RPMI8226 (cell line): ENCODE measurements at regions not wholly inside any gene's neighbourhood (a gene's known extent, or its start where the extent isn't known, plus 50 kb on each side); places are given as distances from the start of the nearest gene placed in this dataset.
"Not testable (repeated sequence)": the region's sequence is repeated elsewhere in the genome, so short reads cannot be mapped to it uniquely, and the experiment has no call there.

Experiments
- DNase-seq: peaks from one replicate; pipeline ENCODE4 v3.0.0-alpha.2; 2015

DNA sequence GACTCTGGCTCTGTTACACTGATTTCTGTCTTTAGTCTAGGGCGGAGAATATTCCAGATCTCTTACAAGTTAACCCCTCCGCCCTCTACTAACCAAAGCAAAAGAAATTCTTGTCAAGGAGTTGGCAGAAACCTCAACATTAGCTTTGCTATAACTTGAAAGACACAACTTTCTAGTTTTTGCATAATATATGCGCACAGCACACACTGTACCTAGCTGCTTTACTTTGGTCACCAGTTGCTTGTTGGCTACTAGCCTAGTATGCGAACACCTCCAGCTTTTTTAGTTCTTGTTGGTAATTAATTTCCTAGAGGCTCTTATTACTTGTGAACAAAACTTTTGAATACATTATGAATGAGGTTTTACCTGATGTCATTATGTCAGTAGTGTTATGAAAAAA lies 348.8 kb upstream of the C2CD4B start:
- no peak for DNase-seq

DNA sequence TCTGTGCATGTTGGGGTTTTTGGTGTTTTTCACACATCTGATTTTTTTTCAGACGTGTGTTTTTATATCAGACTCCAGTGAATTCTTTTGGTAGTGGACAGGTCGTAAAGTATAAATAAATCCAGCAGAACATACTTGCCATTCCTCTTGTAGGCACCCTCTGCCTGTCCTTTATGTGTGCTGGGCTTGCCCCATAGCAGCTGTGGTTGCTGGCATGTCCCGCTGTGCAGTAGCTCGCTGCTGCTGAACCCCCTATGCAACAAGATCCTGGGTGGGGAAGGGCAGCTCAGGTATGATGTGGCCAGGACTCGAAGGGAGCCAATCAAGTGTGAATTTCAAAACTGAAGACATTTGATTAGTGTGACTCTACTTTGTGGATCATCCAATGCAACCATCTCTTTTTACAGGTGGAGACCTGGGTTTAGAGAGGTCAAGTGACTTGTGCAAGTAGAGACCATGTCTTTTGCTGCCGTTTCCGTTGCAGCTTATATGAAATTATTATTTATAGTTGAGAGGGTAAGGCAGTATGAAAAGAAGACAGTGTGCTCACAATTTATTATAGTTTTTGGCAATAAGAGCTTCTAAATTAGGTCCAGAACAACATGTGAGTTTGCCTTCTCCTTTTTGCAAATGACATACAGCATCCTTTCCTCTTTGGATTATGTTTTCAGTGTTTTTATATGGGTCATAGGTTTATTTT lies 350.8 kb upstream of the C2CD4B start:
- no peak for DNase-seq

DNA sequence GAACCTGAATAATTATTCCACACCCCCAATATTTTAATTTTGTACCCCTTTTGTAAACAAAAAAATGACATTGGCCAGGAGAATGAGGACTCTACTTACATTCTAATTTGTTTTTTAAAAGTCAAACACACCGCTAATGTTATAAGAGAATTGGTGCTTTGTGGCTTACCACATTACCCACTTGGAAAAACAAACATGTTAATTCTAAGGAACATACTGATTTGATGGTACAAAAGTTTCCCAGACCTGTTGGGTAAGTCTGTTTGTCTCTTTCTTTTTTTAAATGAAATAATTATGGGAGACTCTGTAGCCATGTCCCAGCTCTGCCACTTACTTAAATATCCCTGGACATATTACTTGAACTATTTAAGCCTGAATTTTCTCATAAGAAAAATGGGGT lies 352.5 kb upstream of the C2CD4B start:
- no peak for DNase-seq

DNA sequence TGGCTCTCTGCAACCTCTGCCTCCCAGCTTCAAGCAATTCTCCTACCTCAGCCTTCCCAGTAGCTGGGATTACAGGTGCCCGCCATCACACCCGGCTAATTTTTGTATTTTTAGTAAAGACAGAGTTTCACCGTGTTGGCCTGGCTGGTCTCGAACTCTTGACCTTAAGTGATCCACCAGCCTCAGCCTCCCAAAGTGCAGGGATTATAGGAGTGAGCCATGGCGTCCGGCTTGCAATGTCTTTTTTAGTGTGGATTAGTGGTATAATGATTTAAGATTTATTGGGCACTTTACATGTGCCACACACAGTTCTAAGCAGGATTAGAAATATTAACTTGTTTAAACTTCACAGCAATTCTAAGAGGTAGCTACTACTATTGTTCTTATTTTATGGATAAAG lies 353.6 kb upstream of the C2CD4B start:
- DNase-seq: not testable (repeated sequence)

DNA sequence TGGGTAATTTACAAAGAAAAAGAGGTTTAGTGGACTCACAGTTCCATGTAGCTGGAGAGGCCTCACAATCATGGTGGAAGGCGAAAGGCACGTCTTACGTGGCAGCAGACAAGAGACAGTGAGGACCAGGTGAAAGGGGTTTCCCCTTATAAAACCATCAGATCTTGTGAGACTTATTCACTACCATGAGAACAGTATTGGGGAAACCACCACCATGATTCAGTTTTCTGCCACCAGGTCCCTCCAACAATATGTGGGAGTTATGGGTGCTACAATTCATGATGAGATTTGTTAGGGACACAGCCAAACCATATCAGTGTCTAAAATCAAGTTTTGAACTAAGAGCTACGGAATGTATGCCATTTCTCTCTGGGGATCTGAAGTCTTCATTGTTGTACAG lies 354.8 kb upstream of the C2CD4B start:
- DNase-seq: no peak

DNA sequence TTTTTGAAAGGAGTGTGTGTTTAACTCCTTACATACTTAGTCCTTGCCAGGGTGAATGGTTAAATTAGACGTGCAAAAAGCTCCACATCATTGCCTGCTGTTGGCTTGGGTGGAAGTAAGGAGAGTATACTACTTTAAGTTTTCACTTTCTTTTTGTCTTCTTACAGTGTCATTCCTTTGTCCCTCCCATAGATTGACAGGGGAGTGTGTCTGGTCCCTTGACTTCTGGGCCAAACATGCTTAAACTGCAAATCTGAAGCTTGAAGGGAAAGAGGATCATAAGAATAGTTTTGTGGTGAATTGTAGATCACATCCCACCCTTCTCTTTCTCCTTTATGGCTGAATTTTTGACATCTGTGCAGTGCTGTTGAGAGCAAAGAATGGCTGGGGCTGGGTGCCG lies 355.8 kb upstream of the C2CD4B start:
- DNase-seq: no peak

DNA sequence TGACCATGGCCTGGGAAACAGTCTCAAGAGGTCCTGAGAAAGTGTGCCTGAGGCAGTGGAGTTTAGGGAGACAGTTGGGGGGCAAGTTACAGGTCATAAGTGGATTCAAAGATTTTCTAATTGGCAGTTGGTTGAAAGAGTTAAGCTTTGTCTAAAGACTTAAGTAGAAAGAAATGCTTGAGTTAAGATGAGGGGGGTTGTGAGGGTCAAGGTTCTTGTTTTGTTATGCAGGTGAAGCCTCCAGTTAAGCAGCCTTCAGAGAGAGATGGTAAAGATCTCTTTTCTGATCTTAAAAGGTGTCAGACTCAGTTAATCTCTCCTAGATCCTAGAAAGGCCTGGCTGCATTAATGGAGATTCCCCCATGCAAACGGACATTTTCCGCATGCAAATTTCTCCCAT lies 356.3 kb upstream of the C2CD4B start:
- DNase-seq: no peak

DNA sequence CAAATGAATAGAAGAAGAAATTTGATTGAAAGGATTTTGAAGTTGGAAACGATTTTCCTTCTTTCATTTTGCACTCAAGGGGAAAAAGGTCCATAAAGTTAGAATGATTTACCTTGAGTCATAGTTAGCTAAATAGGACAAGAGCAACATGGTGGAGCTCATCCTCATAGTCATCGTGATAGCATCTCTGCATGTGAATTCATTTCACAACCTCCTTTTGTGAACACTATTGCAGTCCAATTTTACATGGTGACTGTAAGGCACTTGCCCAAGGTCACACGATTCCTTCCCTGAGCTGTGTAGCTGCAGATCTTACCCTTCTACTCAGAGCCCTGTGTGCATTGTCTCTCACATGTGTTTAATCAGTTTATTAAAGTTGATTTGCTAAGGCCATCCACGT lies 359.8 kb upstream of the C2CD4B start:
- DNase-seq: no peak

DNA sequence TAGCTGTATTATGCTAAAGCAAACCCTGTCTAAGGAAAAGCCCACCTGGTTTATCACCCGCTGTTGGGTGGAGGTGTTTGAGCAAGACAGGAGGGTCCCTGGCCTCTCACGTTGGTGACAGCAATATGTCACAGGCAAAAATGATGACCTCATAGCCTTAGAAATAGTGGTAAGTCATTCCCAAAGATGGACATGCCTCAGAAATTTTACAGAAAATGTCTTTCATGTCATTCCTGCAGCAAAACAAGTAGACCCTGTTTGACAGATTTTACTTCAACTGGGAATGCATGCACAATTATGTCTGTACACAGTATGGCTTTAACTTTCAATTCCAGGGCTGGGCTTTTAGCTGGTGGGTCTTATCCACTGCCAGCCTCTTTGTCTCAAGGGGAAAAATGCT lies 362.3 kb upstream of the C2CD4B start:
- no peak for DNase-seq

DNA sequence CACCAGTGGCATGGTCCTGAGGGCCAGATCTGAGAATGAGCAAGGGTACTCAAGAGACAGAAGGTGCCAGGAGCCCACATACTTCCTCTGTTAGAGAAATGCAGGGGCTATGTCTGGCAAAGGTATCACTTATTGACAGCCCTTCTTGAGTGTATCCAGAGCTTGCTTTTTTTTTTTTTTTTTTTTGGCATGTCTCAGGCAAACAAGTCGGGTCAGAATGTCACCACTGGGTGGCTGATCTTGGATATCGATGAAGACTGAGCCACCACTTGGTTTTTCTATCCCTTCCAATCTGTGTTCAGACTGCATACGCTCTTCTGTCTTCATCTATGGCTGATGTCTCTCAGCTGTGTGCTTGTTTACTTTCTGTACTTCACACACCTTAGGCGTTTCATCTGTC lies 363.4 kb upstream of the C2CD4B start:
- no peak for DNase-seq

DNA sequence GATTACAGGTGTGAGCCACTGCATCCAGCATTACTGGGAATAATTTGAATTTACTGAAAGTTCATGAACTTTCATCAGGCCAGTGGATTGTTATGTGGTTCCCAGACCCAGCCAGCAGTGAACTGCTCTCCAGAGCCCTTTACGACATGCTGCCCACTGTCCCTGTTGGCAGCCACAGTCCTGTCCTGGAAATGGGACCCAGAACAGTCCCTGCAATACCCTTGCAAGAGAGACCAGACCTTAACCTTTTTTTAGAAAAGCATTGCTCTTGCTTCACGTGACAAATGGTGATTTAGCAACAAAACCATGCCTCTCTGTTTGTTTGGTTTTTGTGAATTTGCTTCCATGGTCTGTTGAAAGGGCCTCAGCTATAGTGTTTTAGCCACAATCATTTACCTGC lies 367.3 kb upstream of the C2CD4B start:
- no peak for DNase-seq

DNA sequence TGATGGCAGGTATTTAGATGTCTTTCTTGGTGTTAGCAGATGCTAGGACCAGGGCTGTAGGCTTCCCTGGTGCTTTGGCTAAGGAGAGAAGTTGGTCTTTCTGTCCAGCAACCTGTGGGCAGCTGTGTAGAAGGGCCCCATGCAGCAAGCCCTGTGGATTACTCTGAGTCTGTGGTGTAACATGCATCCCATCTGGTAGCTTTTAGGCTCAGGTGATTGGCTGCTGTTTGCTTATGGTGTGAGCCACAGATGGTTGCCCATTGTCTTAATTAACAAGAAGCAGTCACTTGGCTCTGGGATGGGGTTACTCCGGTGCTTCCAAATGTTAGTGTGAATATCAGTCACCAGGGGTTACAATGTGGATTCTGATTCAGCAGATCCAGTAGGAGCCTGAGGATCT lies 368.6 kb upstream of the C2CD4B start:
- DNase-seq: no peak

DNA sequence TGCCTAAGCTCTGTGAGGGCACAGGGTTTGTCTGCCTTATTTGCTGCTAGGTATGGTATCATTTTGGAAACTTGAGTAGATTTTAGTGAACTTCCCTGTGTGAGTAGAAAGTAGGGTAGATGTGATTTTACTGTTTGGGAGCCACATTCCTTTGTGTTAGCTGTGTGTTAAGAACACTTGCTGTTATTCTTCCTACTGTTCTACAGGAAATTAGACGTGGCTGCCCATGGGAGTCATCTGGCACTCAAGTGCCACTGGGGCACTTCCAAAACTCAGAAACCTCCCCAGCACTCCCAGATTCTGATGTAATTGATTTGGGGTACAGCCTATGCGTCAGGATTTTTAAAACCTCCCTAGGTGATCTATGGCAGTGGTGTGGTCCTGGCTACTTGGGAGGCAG lies 369.9 kb upstream of the C2CD4B start:
- no peak for DNase-seq

DNA sequence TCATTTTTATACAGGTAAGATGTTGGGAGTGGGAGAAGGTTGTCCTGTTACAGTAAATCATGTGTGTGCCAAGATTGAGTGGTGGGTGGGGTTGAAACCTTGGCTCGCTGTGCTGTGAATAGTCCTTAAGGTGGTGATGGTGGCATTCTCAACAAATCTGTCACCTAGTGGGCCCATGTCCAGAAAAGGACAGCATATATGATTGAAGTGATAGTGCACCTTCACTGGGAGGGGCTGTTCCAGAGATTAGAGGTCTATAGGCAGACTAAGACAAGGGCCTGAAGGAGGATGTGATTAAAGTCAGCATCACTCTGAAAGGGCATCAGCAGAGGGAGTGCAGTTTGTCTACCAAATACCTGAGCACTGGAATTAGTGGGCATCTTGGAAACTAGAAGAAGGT lies 374.2 kb upstream of the C2CD4B start:
- DNase-seq: no peak

DNA sequence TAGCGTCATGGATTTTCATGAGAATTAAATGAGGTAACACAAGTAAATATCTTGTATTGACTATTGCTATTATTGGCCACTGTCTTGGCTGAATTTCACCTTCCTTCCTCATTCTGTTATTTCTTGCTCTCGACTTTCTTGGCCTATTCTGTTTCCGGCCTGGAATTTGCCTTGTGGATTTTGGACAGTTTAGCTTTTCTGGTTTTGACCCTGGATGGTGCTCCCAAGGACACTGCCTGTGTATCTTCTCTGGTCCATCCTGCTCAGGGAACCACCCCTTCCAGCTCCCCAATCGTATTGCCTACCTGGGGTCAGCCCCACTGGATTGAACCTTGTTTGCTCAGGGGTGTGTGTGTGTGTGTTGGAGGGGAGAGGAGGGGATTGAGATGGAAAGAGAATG lies 376.2 kb upstream of the C2CD4B start:
- no peak for DNase-seq

DNA sequence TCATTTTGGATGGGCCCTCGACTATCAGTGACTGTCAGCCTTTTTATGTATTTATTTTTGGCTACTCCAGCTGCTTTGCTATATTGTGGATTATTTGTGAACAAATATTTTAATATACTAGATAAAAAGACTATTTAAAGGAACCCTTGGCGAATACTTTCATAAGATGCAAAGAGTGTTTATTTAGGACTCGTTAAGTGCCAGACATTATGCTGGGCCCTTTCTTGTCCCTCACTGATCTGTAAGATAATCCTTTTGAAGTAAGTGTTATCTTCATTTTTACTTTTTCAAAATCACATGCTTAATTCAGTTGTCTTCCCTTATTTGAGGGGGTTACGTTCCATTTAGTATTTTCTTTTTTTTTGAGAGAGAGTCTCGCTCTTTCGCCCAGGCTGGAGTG lies 376.8 kb upstream of the C2CD4B start:
- no peak for DNase-seq

DNA sequence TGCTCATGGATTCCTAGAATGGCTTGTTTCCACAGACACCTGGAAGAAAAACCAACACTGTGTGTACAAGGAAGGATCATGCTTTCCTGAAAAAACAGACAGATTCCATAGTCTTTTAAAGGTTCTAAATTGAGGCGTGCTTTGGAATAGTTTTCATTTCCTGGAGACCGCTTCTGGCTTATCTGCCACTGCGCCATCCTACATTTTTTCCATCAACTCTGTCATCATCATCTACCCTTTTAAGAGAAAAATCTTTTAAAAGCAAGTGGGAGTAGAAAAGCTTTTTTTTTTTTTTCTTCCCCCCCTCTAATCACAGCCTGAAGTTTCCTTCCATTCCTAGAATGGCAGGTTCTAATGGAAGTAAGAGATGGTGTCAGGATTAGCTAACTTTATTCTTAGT lies 379.4 kb upstream of the C2CD4B start:
- no peak for DNase-seq

DNA sequence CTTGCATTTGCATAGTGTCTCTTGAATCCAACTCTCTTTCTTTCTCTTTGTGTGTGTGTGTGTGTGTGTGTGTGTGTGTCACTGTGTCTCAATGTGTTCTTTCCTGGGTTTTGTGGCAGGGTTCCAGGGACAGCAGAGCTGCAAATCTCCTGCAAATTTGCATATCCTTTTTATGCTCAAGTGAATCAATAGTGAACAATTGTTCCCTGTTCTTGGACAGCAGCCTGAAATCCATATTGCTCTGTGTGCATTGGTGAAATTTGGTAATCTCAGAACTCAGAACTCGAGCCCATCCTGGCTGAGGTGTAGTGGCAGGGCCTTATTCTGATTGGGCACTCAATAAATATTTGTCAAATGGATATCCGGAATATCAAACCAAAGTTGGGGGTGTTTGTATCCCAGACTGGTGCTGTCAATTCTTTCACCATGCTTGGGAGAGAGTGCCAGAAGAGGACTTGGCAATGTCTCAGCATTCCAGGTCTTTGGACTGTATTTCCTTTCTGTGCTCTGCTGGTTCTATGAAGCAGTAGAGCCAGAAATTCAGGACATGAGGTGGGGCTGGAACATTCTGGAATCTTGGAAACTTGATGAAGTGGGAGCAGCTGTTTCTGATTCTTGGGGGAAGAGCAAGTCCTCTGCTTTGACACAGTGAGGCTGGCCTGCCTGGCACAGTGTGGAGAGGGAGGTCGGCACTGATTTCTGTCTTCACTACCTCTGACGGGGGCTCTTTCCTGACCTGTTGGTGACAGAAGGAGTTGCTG lies 380.6 kb upstream of the C2CD4B start:
- DNase-seq: no peak

DNA sequence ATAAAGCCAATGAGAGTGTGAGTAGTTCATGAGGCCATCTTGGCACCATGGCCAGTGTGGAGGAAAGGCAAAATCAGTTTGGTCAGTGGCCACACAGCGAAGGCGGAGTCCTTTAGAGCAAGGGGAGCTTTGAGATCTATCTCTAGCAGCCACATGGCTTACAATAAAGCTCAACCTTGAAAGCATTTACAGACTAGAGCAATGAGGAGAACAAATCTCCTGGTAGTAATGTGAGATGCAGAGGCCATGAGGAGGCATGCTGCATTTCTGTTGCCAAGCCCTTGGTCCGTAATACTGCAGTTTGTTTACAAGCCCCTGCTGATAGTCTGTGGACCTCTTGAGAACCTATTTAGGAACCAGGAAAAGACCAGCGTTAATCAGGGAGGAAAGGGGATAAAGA lies 381.5 kb upstream of the C2CD4B start:
- no peak for DNase-seq

DNA sequence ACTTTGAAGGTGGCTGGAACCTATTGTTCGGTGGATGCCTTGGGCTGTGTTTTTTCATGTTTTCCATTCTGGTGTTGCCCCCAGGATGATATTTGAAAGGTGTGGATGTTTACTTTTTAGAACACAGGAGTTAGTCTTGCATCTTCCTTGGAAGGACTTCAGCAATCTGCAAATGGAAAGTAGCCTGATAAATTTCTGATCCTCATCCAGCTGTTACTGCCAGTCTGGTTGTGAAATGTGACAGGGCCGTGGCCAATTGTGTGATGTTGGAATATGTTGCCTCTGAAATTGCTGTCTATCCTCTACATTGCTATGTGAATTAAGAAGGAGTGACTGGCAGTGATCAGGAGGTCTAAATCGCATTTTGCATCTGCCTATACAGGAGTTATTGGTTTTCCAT lies 382.5 kb upstream of the C2CD4B start:
- DNase-seq: no peak

DNA sequence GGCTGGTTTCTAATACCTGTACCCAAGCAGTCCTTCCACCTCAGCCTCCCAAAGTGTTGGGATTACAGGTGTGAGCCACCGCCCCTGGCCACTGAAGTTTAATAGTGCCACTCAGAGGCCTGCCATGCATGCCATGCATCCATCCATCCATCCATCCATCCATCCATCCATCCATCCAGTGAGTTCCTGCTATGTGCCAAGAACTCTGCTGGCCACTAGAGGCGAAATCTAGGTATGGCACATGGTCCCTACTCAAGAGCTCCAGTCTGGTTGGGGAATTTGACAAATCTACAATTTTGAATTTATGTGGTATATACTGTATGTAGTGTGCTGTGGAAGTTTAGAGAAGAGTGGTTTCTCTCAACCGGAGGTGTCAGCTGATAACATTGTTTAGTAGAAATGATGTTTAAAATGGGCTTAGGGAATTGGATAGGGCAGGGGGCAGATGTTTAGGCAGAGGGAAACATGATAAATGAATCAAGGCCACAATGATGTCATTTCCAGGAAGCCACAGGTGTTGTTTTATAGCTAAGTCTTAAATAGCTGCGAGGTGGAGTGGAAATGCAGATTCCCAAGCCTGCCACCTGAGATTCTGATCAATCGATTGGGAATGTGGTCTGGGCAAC lies 384.4 kb upstream of the C2CD4B start:
- DNase-seq: peak; percentile 59

DNA sequence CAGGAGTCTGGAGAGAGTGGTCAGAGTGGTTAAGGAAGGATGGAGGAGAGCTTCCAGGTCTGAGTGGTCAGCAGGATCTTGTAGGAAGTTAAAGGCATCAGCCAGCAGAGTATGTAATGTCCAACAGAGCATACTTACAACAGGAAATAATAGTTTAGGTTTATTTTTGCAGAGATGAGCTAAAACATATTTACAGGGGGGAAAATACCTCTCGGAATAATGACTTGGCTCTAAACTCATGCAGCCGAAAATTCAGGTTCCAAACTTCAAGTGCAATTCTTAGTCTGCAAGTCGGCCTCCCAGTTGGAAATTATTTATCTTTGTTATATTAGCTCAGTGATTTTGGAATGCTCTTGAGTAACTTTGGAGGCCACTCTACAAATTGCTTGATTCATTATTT lies 385.0 kb upstream of the C2CD4B start:
- DNase-seq: no peak

DNA sequence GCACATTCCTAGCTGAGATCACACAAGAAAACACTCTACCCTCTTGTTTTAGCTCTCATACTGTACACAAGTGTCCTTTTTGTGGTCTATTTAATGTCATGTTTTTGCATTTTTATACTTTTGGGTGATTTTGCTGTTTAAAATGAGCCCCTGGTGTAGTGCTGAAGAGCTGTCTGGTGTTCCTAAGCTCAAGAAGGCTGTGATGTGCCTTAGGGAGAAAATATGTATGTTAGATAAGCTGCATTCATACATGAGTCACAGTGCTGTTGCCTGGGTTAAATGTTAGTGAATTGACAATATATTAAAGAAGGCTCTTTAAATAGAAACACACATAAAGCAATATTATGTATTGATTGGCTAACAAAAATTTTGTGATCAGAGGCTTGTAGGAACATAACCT lies 387.4 kb upstream of the C2CD4B start:
- no peak for DNase-seq

DNA sequence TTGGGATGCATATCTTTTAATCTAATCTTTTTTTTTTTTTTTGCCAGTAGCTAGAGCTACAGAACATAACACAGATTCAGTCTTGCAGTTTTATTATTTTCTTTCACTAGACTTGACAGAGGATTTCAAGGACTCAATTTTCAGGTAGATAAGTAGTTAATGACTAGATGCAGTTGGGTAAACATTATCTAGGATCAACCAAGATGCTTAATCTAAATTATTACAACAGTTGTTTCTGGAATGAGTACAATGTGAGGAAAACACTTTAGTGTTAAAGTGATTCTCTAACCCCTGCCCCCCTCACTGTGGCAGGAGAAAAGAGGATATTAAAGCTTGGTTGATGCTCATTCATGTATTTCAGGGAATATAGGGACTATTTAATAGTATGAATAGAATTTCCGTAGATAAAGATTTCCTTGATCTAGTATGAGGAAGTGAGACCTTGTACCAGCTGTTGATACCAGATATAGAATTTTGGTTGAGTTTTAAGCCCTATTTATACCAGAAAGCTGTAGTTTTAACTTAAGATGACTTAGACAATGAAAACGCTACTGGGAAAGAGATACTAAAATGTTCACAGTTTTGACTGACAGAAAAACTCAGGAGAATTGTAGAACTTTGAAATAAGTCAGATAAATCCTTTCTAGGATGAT lies 389.0 kb upstream of the C2CD4B start:
- no peak for DNase-seq
